ENCODE measurements at regions not wholly inside any gene's neighbourhood (a gene's known extent, or its start where the extent isn't known, plus 50 kb on each side); places are given as distances from the start of the nearest gene placed in this dataset.
A peak's percentile ranks its signal among the peaks of the same experiment; 100 is the strongest.

DNA sequence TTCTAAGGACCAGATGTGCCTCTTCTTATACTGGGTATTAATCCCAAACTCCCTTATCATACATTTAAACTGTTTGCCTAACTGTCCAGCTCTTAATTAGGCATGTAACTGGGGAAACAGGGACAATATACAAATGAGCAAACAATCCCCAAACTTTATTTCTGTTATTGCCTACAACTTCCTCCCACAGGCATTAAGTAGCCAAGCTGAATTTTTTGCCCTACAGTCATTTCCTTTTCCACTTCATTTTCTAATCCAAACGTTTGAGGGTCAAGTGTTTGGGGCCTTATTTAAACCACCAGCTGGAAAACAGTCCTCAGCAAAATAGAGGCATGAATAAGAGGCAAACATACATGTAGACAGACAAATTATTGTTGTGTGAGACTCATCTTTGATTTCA lies 77.4 kb upstream of the CCL2 start:
- ATAC-seq (ENCODE audit: low read depth) = no peak
- H3K36me3 Mint-ChIP-seq = no peaks in the 10 kb centered on the region
- DNase-seq = no peak
- no peak overlapping the region for H3K27ac Mint-ChIP-seq
- H3K9me3 Mint-ChIP-seq = no peaks in the 10 kb centered on the region
- H3K4me3 Mint-ChIP-seq = no peak overlapping the region
- POLR2A ChIA-PET = no interaction called here
- peaks cover 34% of the 10 kb centered on the region for H3K27me3 Mint-ChIP-seq
- peaks cover 3% of the 10 kb centered on the region for H3K4me1 Mint-ChIP-seq

DNA sequence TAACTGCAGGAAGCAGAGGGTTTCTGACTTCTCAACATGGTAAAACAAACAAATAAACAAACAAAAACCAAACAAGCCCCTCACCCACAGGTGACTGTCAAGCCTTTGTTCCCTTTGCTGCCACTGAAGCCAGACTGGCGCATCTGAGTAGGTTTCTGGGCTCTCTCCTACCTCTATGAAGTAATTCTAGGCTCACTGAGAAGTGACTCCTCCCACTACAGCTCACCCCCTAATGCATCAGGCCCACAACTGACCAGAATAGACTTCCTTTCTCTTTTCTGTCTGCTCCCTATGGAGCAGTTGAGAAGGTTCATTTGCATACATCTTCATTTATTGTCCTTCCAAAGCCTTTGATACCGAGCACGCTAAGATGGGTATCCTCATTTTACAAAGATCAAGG lies 77.0 kb upstream of the CCL2 start:
- POLR2A ChIA-PET = no interaction called here
- Mint-ChIP-seq H3K4me1 (peaks cover 3% of the 10 kb centered on the region), H3K27ac (no peak overlapping the region), H3K9me3 (no peaks in the 10 kb centered on the region), H3K36me3 (no peaks in the 10 kb centered on the region), H3K27me3 (peaks cover 34% of the 10 kb centered on the region), H3K4me3 (no peak overlapping the region)
- no peak for ATAC-seq (ENCODE audit: low read depth)
- DNase-seq = no peak

DNA sequence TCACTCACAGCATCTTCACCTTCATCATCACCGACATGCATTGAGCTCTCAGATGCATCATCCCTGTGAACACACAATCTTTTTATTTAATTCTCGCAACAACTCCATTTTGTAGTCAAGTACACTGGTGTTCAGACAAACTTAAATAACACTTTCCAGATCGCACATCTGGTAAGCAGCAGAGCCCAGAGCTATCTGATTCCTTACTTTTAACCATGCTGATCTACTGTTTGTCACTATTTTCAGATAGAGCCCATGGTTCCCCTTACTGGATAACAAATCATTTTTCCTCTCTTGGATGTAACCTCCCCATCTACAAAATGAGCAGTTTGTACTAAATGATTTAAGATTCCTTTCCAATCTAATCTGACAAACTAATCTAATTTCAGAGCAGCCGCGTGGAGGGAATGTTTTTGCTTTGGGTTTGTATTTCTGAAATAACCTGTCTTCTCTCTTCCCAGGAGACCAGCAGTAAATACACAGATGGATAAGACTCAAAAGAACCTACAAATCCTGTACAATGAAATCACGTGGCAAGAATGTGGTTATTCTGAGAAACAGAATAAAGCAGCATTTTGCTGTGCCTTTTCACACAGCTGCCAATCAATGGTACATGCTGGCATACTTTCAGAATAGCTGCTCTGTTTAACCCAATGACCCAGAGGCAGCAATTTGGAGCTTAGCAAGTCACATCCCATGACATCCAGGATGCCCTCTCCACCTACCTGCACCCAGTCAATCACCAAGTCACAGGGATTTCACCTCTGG lies 72.9 kb upstream of the CCL2 start:
- H3K4me1 Mint-ChIP-seq = peaks cover 3% of the 10 kb centered on the region
- H3K9me3 Mint-ChIP-seq = no peaks in the 10 kb centered on the region
- no peak for ATAC-seq (ENCODE audit: low read depth)
- no peak overlapping the region for H3K4me3 Mint-ChIP-seq
- peaks cover 23% of the 10 kb centered on the region for H3K27me3 Mint-ChIP-seq
- POLR2A ChIA-PET = no interaction called here
- H3K36me3 Mint-ChIP-seq = no peaks in the 10 kb centered on the region
- no peak overlapping the region for H3K27ac Mint-ChIP-seq
- no peak for DNase-seq

DNA sequence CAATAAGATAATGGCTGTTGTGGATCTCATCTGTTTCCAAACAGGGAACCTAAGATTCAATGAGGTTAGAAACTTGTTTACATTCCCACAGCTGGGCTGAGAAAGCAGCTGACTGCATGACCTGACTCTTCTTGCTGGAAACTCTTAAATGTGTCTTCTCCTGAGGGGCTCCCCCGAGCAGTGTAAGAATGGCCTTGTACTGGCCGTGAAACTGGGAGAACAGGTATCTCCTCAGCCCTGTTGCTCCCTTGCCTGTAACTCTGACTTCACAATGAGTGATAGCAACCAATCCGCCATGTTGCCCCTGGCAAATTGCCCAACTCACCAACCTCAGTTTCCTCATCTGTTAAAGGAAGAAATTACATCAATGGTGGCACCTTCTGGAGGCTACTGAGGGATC lies 59.1 kb upstream of the CCL2 start:
- no peaks in the 10 kb centered on the region for H3K9me3 Mint-ChIP-seq
- H3K27ac Mint-ChIP-seq = no peak overlapping the region
- H3K27me3 Mint-ChIP-seq = peaks cover 44% of the 10 kb centered on the region
- no peak overlapping the region for H3K4me3 Mint-ChIP-seq
- DNase-seq (no peak), ATAC-seq (ENCODE audit: low read depth) (no peak)
- POLR2A ChIA-PET = interaction anchor here (0.7 kb wide), 1 partner anchor 165 kb away, joined by 3 read pairs; no protein-coding TSS in a partner anchor
- H3K4me1 Mint-ChIP-seq = peaks cover 3% of the 10 kb centered on the region
- no peaks in the 10 kb centered on the region for H3K36me3 Mint-ChIP-seq

DNA sequence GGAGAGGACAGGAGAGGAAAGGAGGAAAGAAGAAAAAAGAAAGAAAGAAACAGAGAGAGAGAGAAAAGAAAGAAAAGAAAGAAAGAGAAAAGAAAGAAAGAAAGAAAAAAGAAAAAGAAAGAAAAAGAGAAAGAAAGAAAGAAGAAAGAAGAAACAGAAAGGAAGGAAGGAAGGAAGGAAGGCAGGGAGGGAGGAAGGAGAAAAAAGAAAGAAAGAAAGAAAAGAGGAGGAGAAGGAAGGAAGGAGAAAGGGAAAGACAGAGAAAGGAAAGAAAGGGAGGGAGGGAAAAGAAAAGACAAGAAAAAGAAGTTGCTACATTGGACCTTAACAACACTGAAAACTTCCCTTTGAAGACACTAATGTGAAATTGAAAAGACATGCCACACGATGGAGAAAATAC lies 56.6 kb upstream of the CCL2 start:
- Mint-ChIP-seq H3K4me1 (peaks cover 3% of the 10 kb centered on the region), H3K4me3 (no peak overlapping the region), H3K27ac (no peak overlapping the region), H3K27me3 (peaks cover 39% of the 10 kb centered on the region), H3K36me3 (no peaks in the 10 kb centered on the region), H3K9me3 (peaks cover 3% of the 10 kb centered on the region)
- no peak for DNase-seq
- POLR2A ChIA-PET = no interaction called here
- ATAC-seq (ENCODE audit: low read depth) = no peak

DNA sequence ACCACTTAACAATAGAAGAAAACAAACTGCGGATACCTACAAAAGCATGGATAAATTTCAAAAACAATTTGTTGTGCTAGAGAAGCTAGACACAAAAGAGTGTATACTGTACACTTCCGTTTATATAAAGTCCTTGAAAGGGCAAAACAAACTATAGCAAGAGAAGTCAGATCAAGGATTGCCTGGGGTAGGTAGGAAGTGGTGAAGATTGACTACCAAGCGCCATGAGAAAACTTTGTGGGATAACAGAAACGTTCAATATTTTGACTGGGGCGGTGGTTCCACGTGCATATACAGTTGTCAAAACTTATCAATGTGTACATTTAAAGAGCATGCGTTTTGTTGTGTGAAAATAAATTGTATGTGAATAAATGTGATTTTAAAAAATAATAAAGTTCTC lies 55.6 kb upstream of the CCL2 start:
- peaks cover 3% of the 10 kb centered on the region for H3K4me1 Mint-ChIP-seq
- peaks cover 35% of the 10 kb centered on the region for H3K27me3 Mint-ChIP-seq
- no peak overlapping the region for H3K27ac Mint-ChIP-seq
- no peaks in the 10 kb centered on the region for H3K36me3 Mint-ChIP-seq
- DNase-seq = no peak
- peaks cover 3% of the 10 kb centered on the region for H3K9me3 Mint-ChIP-seq
- H3K4me3 Mint-ChIP-seq = no peak overlapping the region
- no peak for ATAC-seq (ENCODE audit: low read depth)
- POLR2A ChIA-PET = no interaction called here

DNA sequence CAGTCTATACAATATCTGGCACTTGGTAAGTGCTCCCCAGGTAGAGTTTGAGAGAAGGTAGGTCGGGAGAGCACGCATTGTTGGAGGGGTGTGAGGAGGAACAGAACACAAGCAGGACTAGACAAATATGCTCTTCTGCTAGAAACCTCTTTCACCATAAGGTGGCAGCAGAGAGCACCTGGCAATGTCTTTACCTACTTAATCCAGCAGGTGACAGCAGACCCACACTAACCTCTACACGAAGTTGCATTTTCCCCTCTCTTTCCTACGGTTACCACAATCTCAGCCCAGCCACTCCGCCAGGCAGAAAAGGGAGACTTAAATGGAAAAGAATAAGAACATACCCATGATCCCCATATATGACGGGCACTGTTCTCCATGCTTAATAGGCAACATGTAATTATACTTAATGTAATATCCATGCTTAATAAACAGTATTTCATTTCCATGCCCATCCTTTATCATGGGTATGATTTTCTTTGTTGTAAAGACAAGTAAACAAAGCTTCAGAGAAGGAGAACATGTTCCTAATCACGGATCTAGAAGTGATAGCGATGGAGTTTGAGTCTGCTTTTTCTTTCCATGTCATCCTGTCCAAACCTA lies 55.1 kb upstream of the CCL2 start:
- Mint-ChIP-seq H3K27ac (no peak overlapping the region), H3K4me1 (peaks cover 3% of the 10 kb centered on the region), H3K4me3 (no peak overlapping the region), H3K27me3 (peaks cover 35% of the 10 kb centered on the region), H3K9me3 (peaks cover 3% of the 10 kb centered on the region), H3K36me3 (no peaks in the 10 kb centered on the region)
- DNase-seq (peak; percentile 41), ATAC-seq (ENCODE audit: low read depth) (peak; percentile 61)
- POLR2A ChIA-PET = no interaction called here

DNA sequence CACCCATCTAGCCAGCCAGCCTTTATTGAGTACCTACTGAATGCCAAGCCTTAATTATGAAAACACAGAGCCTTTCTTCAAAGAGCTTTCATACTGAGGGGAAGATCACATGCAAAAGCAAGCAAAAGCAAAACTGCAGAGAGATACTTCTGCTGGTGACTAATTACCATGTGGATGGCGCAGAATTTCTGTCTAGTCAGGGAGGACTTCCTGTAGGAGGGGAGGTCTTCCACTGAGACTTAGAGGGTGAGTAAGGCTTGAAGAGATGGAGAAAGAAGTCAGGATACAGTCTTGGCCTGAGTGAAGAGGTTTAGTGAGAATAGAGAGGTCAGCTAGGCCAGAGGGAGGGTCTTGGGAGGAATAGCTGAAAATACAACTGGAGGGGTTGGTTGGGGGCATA lies 53.9 kb upstream of the CCL2 start:
- Mint-ChIP-seq H3K27ac (no peak overlapping the region), H3K4me3 (no peak overlapping the region), H3K36me3 (no peaks in the 10 kb centered on the region), H3K27me3 (peaks cover 30% of the 10 kb centered on the region), H3K9me3 (peaks cover 3% of the 10 kb centered on the region), H3K4me1 (peaks cover 3% of the 10 kb centered on the region)
- DNase-seq (no peak), ATAC-seq (ENCODE audit: low read depth) (no peak)
- POLR2A ChIA-PET = no interaction called here

DNA sequence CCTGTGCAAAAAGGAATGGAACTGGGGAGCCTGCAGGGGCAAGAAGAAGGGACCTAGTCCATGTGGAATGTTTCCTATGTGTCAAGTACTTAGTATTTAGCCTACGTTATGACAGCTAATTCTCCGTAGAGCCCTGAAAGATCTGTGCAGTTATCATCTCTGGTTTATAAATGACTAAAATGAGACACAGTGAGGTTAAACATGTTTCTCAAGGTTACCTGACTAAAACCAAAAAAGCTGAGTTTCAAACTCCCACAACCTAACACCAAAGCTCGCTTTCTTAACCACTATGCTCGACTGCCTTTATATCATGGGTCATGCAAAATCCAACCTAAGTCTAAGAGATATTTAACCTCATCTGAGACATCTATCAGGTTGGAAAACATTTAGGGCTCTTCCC lies 53.3 kb upstream of the CCL2 start:
- no peak overlapping the region for H3K27ac Mint-ChIP-seq
- H3K27me3 Mint-ChIP-seq = peaks cover 25% of the 10 kb centered on the region
- H3K36me3 Mint-ChIP-seq = no peaks in the 10 kb centered on the region
- H3K4me1 Mint-ChIP-seq = peaks cover 3% of the 10 kb centered on the region
- peaks cover 3% of the 10 kb centered on the region for H3K9me3 Mint-ChIP-seq
- POLR2A ChIA-PET = no interaction called here
- H3K4me3 Mint-ChIP-seq = no peak overlapping the region
- DNase-seq (no peak), ATAC-seq (ENCODE audit: low read depth) (no peak)

DNA sequence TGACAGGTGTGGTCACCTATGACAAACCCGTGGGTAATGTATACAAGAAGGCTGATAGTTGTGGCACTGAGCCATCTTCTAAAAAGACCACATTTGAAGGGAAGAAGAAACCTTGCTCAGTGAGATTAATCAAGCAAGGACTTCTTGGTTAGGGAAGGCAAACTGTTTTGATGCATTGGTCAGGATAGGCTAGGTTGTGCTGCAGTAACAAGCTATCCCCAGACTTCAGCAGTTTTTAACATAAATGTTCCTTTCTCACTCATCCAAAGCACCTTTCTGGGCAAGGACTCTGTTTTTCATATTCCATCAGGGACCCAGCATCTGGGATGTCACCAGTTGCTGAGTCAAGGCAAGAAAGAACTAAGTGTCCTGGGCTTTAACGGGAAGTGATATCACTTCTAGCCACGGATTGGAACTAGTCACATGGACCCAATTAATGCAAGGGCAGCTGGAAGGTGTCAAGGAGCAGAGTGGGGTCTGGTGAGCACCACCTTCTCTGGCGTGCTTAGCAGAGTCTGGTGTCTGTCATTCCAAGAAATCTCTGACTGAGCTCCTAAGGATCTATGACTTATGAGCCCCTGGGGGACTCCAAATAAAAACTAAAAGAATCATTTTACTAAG lies 52.0 kb upstream of the CCL2 start:
- no peak for DNase-seq

DNA sequence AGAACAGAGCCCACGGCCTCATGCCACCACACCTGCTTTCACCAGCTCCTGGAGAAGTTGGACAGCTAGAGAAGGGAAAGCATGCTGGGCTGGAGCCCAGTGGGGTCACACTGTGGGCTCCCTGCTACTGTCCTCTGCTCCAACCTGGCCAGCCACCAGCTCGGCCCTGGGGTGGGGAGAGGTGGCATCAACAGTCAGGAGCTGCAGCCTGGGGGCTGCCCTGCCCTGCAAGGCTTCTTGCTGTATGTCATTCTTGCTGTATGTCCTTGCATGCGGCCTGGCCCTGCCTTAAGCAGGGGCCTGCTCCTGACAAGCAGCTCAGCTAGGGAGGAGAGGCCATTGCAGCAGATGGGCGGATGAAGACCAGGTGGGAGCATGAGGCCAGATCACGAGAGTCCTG lies 50.7 kb upstream of the CCL2 start:
- Mint-ChIP-seq H3K27me3 (peaks cover 15% of the 10 kb centered on the region), H3K9me3 (peaks cover 3% of the 10 kb centered on the region), H3K27ac (no peak overlapping the region), H3K36me3 (no peaks in the 10 kb centered on the region), H3K4me3 (no peak overlapping the region), H3K4me1 (peaks cover 9% of the 10 kb centered on the region)
- POLR2A ChIA-PET = no interaction called here
- DNase-seq (no peak), ATAC-seq (ENCODE audit: low read depth) (no peak)

More for the DNA sequence above, 52.0 kb upstream of the CCL2 start:
- Mint-ChIP-seq H3K27ac (no peak overlapping the region), H3K9me3 (peaks cover 3% of the 10 kb centered on the region), H3K27me3 (peaks cover 19% of the 10 kb centered on the region), H3K36me3 (no peaks in the 10 kb centered on the region), H3K4me3 (no peak overlapping the region), H3K4me1 (peaks cover 9% of the 10 kb centered on the region)
- POLR2A ChIA-PET = no interaction called here
- ATAC-seq (ENCODE audit: low read depth) = no peak
